ENCODE measurements at regions not wholly inside any gene's neighbourhood (a gene's known extent, or its start where the extent isn't known, plus 50 kb on each side); places are given as distances from the start of the nearest gene placed in this dataset.

GRCh38 chr10:36899652-36900051 is 225.7 kb upstream of the ANKRD30A start:
- TF ChIP-seq CTCF (conservative IDR thresholded peaks at IDR 0.05; ENCODE audit: low read length) (no peak), EZH2phosphoT487 (IDR thresholded peaks at IDR 0.05; ENCODE audit: borderline replicate concordance) (no peak)

Data from Loucy (cell line).